ENCODE measurements at regions not wholly inside any gene's neighbourhood (a gene's known extent, or its start where the extent isn't known, plus 50 kb on each side); places are given as distances from the start of the nearest gene placed in this dataset.

- TF ChIP-seq SNAI2 (CRISPR knock-in tag; IDR thresholded peaks at IDR 0.05) = no peak
- no peak for TF ChIP-seq CSRNP3 (CRISPR knock-in tag; IDR thresholded peaks at IDR 0.05)
- no peak for TF ChIP-seq ZNF565 (CRISPR knock-in tag; conservative IDR thresholded peaks at IDR 0.05; ENCODE audit: low read depth)
- TF ChIP-seq TCF4 (CRISPR knock-in tag; IDR thresholded peaks at IDR 0.05; ENCODE audit: borderline replicate concordance) = no peak
- TF ChIP-seq ARNTL (CRISPR knock-in tag; IDR thresholded peaks at IDR 0.05; ENCODE audit: borderline replicate concordance, low read depth) = no peak
Observed at GRCh38 chr16:73285436-73286201, 237.7 kb upstream of the ZFHX3 start.

Measured in SK-N-SH treated with all-trans-retinoic acid at 6 μM for 48 hours (cell line).